ENCODE measurements at regions not wholly inside any gene's neighbourhood (a gene's known extent, or its start where the extent isn't known, plus 50 kb on each side); places are given as distances from the start of the nearest gene placed in this dataset.
A peak's percentile ranks its signal among the peaks of the same experiment; 100 is the strongest.

DNA sequence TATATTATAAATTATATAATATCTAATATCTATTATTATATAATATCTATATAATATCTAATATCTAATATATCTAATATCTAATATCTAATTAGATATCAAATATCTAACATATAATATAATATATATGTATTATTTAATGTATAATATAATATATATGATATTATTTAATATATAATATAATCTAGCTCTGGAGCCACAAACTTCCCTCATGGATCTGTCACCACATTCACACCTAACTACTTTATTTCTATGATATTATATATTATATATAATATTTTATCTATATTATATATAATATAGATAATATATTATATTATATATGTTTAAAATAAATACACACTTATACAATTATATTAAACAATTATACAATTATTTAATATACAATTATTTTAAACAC, 667.5 kb downstream of the KCTD8 start:
- DNase-seq (ENCODE audit: low spot score) = no peak

DNA sequence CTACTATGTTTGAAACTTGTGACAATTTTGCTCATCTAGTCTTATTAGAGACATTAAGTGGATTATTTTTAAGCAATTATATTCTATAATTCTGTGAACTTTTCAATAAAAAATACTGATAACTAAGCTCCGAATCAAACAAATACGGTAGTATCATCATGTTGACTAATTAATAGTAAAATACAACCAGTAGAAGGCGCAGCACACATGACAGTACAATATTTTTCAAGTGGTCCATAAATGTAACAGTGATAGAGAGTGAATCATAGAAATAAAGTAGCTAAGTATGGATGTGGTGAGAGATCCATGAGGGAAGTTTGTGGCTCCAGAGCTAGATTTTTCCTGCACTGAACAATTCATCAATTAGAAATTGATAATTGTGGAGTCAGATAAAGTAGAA, 666.2 kb downstream of the KCTD8 start:
- DNase-seq (ENCODE audit: low spot score) = no peak

DNA sequence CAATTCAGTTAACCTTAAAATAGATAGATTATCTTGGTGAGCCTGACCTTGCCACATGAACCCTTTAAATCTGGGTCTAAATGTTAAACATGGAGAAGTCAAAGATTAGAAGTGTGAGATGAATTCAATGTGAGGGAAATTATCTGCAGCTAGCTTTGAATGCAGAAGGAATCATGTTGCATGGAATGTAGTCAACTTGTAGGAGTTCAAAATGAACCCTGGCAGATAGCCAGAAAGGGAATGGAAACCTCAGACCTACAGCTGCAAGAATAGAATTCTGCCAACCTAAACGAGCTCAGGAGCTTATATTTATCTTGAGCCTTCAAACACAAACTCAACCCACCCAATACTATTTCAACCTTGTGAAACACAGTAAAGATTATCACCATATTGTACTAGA, 632.5 kb downstream of the KCTD8 start:
- no peak for DNase-seq (ENCODE audit: low spot score)

DNA sequence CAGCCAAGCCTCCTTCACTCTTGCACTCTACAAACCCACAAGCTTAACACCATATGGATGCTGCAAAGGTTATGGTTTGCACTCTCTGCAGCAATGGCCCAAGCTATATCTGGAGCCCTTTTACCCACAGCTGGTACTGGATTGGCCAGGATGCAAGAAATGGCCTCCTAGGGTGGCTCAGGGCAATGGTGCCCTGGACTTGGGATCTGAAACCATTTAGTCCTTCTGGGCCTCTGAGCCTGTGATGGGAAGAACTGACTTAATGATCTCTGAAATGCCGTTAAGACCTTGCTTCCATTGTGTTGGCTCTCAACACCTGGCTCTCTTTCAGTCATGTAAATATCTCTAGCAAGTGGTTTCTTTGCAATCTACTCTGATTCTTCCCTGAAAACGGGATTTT, 626.0 kb downstream of the KCTD8 start:
- DNase-seq (ENCODE audit: low spot score) = no peak

DNA sequence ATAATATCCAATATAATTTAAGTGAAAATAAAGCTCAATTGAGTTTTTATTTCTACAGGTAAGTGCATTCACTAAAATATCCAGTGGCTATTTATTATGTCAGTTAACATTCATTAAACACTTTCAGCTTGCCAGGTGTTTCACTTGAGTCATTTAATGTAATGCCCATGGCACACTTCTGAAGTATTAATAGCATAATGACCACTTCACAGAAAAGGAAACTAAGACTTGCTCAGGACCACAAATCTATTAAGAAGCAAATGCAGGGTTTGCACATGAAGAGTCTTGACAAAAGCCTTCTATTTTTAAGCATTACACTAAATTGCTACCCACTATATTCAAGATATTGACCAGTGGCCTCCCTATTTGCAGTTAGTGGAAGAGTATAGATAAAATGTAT, 612.7 kb downstream of the KCTD8 start:
- DNase-seq (ENCODE audit: low spot score) = no peak

DNA sequence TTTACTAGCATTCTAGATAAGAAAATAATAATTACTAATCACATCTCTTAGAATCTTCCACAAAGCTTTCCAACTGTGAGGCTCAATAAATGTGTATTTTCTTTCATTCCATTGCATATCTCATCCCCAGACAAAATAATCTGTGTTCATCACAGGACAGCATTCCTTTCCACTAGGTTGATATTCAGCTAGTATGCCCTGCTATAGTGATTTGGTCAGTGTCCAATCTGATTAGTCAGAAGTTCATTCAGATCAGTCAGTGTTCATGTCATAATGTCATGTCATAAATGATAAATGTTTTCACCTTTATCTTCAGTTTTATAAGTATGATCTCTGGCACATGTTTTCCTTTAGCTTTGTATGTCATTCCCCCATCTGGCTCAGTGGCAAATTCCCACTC, 611.4 kb downstream of the KCTD8 start:
- no peak for DNase-seq (ENCODE audit: low spot score)

DNA sequence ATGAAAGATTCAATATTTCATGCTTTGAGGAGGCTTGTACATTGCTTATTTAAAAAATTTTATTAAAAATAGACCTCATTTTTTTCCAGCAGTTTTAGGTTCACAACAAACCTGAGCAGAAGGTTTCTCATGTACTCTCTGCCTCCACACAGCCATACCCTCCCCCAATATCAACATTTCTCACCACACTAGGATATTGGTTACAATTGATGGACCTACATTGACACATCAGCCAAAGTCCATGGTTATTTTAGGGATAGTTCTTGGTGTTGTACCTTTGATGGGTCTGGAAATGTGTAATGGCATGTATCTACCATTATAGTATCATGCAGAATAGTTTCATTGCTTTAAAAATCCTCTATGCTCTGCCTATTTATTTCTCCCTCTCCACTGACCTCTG, 611.0 kb downstream of the KCTD8 start:
- DNase-seq (ENCODE audit: low spot score) = no peak

DNA sequence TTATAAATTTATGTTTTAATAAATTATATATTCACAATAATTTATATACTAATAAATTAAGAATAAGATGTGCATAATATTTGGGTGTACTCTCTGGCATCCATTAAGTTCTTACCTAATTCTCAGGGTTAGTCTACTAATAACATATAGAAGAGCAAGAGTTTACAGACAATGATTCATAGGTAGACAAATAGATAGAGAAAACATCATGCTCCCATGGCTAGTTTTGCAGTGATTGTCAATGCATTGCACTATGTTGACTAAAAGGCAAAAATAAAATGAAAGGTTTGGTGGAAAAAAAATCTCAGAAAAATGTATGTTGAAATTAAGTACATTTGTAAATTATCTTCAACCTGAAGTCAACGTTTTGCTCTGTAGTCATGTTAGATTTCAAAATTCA, 606.0 kb downstream of the KCTD8 start:
- no peak for DNase-seq (ENCODE audit: low spot score)

DNA sequence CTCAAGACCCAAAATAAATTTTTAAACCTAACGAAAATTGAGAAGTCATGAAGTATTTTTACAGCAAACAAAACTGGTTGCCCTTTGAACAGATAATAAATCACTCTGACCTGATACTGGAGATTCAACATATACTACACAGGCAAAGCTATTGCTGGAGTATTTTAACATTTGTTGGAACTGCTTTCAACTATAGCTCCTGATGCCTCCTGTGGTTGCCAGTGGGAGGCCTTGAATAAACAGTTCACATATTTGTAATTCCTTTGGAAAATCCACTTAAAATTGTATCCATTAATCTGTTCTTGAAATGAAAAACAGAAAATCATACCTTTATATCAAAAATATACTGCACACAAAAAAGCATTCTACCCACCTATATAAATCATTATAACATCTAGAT, 605.1 kb downstream of the KCTD8 start:
- DNase-seq (ENCODE audit: low spot score) = peak; percentile 12

DNA sequence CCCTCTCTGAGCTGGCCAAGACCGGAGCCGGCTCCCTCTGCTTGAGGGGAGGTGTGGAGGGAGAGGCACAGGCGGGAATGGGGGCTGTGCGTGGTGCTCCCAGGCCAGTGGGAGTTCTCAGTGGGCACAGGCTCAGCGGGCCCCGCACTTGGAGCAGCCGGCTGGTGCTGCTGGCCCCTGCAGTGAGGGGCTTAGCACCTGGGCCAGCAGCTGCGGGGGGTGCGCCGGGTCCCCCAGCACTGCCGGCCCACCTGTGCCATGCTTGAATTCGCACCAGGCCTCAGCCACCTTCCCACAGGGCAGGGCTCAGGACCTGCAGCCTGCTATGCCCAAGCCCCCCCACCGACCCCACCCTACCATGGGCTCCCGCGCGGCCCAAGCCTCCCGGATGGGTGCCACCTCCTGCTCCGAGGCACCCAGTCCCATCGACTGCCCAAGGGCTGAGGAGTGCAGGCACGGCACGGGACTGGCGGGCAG, 602.5 kb downstream of the KCTD8 start:
- DNase-seq (ENCODE audit: low spot score) = no peak

DNA sequence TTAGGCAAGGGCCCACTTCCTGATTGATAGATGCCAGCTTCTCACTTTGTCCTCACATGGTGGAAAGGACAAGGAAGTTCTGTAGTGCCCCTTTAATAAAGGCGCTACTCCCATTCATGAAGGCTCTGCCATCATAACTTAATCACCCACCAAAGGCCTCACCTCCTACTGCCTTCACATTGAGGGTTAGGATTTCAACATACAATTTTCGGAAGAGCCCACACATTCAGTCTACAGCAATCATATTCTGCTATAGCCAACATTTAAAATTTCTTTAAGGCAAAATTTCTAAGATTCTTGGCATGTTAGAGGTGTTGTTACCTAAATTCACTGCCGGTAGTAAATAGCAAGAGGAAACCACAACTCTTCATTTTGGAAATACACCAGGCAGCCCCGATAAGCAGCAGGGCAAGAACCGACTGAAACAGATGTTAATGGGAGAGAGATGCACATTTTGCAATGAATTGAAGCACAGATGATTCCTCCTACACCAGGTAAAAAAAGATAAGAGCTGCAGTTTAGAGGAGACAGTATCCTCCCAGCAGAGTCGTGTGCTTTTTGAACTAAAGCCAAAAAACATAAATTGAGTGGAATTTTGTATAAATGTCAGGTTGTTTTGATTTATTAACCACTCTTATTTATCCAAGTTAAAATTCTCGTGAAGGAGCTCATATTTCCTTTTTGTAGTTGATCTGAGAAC, 594.9 kb downstream of the KCTD8 start:
- DNase-seq (ENCODE audit: low spot score) = no peak

DNA sequence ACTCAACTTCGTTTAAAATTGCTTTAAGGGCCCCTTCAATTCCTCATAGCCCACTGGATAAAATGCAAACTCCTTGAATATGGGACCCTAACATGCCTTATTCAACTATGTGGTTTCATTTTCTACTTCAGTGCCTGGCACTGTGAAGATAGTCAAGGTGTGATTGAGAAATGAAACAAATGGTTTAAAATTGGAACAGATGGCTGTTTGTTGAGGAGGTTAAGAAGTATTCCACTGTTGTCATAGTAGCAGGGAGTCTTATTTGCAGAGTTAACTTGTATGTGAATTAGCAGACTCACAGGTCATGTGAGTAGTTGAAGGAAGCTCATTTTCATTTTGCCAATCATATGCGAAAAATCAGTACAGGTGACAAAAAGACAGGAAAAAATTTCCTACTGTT, 593.3 kb downstream of the KCTD8 start:
- DNase-seq (ENCODE audit: low spot score) = no peak

DNA sequence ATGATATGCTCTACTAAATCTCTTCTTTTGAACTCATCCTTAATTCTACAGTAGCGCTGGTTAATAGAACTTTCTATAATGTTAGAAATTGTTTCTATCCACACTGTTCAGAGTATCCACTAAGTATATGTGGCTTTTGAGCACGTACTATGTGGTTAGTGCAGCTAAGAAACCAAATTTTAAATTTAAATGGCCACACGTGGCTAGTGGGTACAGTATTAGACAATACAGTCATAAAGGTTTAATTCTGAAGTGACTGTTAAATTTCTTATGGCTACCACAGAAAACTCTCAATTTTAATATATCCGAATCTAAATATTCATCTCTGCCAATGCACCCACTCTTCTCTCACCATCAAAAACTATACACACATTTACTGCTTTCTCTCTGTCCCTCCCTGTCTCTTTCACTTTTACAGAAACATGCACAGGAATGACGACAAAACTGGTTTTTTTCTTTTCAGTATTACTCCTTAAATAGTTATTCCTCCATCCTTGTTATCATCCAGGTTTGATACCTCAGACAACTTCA, 583.9 kb downstream of the KCTD8 start:
- DNase-seq (ENCODE audit: low spot score) = no peak

DNA sequence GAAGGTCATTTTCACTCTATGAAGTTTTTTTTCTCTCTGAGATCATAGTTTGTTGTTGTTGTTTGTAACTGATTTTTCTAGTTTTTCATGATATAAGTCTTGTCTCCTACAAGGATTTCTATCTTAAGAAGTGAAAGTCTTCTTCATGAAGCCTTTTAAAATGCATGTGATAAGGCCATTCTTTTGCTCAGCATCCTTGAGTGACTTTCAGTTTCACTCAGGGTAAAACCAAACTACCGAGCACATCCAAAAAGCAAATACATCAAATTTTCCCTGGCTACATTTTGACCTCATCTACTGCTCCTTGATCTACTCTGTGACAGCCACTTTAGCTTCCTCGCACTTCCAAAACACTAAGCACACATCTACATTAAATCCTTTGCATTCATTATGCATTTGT, 580.7 kb downstream of the KCTD8 start:
- DNase-seq (ENCODE audit: low spot score) = no peak

DNA sequence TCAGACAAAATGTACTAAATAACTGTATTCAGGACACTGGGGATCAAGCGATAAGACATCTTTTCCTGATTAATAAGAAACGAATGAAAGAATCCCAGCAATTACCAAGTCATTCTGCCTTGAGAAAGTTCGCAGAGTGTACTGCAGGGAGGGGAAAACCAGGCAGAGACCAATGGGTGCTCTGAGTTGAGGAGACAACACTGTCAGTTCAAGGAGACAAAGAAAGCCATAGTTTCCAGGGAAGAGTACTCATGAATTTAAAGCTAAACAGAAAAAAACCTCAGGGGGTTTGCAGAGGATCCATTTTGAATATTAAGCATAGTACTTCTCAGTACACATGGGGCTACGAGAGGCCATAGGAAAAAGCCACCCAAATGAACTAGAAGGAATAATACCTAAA, 573.0 kb downstream of the KCTD8 start:
- DNase-seq (ENCODE audit: low spot score) = no peak

DNA sequence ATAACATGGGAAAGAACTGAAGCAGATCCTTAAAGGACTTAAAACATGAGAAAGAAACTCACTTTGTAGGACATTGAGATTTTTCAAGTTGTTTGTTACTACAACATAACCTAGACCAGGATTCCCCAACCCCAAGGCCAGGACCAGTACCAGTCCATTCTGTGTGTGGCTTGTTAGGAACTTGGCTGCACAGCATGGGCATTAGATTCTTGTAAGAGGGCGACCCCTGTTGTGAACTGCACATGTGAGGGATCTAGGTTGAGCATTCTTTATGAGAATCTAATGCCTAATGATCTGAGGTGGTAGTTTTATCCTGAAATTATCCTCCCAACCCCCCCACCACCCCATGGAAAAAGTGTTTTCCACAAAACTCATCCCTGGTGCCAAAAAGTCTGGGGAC, 566.1 kb downstream of the KCTD8 start:
- no peak for DNase-seq (ENCODE audit: low spot score)

DNA sequence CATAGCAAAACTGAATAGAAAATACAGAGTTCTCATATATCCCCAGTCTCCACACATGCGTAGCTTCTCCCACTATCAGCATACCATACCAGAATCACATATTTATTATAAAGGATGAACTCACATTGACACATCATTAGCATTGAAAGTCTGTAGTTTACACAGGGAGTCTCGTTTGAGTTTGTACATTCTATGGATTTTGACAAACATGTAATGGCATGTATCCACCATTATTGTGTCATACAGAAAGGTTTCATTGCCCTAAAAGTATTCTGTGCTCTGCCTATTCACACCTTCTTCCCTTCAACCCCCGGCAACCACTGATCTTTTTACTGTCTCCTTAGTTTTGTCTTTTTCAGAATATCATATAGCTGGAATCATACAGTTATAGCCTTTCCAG, 562.4 kb downstream of the KCTD8 start:
- no peak for DNase-seq (ENCODE audit: low spot score)

DNA sequence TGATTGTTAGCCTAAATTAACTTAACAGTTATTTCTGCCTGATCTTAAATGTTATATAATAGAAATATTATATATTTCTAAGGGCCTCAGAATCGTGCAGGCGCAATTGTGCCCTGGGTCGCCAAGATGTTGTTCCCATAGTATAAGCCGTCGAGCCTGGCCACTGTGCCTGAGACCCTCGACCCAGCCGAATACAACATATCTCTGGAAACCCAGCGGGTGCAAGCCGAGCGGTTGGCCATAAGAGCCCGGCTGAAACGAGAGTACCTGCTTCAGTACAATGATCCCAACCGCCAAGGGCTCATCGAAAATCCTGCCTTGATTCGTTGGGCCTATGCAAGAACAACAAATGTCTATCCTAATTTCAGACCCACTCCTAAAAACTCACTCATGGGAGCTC, 549.8 kb downstream of the KCTD8 start:
- no peak for DNase-seq (ENCODE audit: low spot score)

DNA sequence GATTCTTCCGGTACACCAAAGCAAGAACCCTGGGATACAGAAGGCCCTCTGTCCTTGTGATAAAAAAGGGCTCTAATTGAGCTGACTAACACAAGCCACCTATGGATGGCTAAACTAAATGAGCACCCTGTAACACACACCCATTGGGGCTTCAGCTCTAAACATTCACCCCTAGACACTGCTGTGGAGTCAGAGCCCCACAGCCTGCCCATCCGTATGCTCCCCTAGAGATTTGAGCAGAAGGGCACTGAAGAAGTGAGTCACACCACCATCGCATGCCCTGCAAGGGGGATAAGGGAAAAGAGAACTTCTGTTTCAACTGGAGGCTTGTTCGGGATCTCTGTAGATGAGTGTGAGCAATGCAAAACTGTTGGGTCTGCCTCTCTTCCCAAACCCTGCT, 545.2 kb downstream of the KCTD8 start:
- no peak for DNase-seq (ENCODE audit: low spot score)

DNA sequence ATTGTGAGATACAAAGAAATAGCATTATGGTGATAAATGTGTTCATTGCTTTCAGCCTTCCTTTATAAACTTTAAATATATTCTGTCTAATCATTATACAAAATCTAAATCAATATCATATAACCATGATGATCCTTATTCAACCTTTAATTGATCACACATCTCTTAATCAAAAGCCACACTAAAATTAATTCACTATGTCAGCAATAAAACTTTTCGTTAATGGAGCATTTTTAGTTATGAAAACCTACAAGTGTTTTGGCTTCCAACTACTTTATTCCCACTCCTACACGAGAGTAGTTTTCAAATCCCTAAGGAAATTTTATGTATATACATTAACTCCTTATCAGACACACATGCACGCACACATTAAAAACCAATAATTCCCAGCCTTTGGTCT, 530.2 kb downstream of the KCTD8 start:
- no peak for DNase-seq (ENCODE audit: low spot score)

DNA sequence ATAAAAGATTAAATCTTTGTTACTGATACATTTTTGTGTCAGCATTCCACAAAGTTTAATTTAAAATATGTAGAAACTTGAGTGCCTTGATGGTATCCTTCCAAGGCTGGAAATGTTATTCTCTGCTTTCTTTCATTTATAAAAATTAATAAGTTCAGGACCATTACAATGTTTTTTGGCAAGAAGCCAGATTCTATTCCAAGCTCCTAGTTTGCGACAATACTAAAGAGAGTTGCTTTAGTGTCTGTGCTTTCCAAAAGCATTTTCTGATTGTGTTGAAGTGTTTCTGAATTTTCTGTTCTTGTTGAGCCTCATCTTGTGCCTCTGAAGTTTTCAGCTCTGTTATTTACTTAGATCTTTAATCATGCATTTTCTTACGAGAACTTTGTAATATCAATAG, 516.2 kb downstream of the KCTD8 start:
- no peak for DNase-seq (ENCODE audit: low spot score)

DNA sequence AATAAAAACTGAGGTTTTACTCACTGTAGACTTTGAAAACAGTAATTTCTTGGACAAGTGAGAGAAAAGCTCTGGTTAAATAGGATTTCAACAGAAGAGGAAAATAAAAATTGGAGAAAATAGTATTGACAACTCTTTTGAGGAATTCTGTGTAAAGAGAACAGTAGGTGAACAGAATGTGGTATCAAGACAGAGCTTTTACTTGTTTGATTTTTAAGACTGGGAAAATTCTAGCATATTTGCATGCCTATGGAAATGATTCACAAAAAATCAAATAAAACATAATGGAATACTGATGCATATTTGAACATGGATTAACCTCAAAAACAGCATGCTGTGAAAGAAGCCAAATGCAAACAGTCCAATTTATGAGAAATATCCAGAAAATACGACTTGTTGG, 504.6 kb downstream of the KCTD8 start:
- no peak for DNase-seq (ENCODE audit: low spot score)

DNA sequence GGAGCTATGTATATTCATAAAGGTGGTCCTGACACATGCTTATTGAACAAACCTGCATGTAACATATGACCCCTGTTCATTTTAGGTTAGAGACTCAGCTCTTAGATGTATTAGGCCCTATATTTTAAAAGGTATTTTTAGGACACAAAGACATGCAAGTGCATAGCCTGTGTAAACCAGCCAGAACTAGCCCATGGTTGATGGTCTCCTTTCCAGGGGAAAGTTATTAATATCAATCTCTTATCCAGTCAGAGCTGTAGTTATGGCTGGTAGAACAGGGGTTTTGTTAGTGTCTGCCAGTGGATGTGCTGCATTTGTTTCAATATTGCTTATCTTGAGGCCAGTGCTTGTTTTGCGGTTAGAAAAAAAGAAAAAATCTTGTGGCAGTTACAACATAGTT, 488.6 kb downstream of the KCTD8 start:
- no peak for DNase-seq (ENCODE audit: low spot score)

DNA sequence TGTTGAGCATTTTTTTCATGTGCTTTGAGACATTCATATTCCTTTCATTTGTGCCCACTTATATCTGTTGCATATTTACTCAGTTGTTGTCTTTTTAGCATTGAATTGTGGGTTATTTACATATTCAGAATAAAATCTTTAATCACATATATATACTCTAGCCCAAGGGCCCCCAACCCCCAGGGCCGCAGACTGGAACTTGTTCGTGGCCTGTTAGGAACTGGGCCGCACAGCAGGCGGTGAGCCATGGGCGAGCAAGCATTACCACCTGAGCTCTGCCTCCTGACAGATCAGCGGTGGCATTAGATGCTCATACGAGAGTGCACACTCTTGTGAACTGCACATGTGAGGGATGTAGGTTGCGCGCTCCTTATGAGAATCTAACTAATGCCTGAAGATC, 480.6 kb downstream of the KCTD8 start:
- DNase-seq (ENCODE audit: low spot score) = no peak

Data from HT-29 (cell line).